Chondrocyte (in vitro differentiated cells): ENCODE measurements at regions not wholly inside any gene's neighbourhood (a gene's known extent, or its start where the extent isn't known, plus 50 kb on each side); places are given as distances from the start of the nearest gene placed in this dataset.

Experiments used
- DNase-seq: peaks from one replicate; pipeline ENCODE4 v3.0.0; 2021; ENCODE audit warnings: mixed read lengths, low spot score
- H3K27ac Mint-ChIP-seq: one replicate; pipeline ENCODE4 v1.8.0; 2021; ENCODE audit warnings: mild to moderate bottlenecking, moderate library complexity, mixed read lengths; ENCODE audit not compliant: unreplicated experiment
- H3K27me3 Mint-ChIP-seq: 2 replicates; pipeline ENCODE4 v1.8.0; 2021; ENCODE audit warnings: low read depth, mixed read lengths
- H3K36me3 Mint-ChIP-seq: 2 replicates; pipeline ENCODE4 v1.8.0; 2021; ENCODE audit warnings: low read depth, mixed read lengths
- H3K4me1 Mint-ChIP-seq: 2 replicates; pipeline ENCODE4 v1.8.0; 2021; ENCODE audit warnings: low read depth, mild to moderate bottlenecking, mixed read lengths
- H3K4me3 Mint-ChIP-seq: one replicate; pipeline ENCODE4 v1.8.0; 2021; ENCODE audit warnings: mild to moderate bottlenecking, moderate library complexity, mixed read lengths; ENCODE audit not compliant: unreplicated experiment
- H3K9me3 Mint-ChIP-seq: 2 replicates; pipeline ENCODE4 v1.8.0; 2021; ENCODE audit warnings: low read depth, mixed read lengths
- CTCF ChIP-seq: fragments of 200-600 bp; sonication (generic); IDR thresholded peaks from 2 replicates; pipeline ENCODE4 v1.5.0; 2021; ENCODE audit warnings: antibody characterized with exemption, mild to moderate bottlenecking, moderate library complexity

- Mint-ChIP-seq H3K9me3 (peaks cover 9% of the 10 kb centered on the region), H3K27me3 (no peaks in the 10 kb centered on the region), H3K4me3 (no peak overlapping the region), H3K36me3 (peaks cover 2% of the 10 kb centered on the region), H3K4me1 (peaks cover 56% of the 10 kb centered on the region), H3K27ac (peak overlapping the region; percentile 43)
- no peak for DNase-seq
- no peak for TF ChIP-seq CTCF
These were observed 109.5 kb upstream of the CD180 start for GRCh38 chr5:67305913-67306710.

DNA sequence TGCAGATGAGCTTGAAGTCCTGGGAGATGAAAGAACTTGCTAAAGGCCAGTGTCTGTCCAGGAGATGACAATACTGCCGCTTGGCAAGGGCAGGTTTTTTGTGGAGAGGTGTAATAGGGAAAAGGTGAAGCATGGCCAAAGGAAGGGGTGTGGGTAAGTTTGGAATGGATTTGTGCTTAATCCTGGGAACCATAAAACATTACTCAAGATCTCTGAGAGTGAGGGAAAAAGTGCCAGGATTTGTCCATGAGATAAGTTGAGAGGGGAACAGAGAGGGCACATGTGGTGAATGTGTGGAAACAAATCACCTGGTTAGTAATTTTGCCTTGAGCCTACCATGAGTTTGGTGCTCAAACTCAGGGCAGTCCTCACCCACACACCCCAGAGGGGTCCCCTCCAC lies 108.8 kb upstream of the CD180 start:
- Mint-ChIP-seq H3K4me1 (peaks cover 63% of the 10 kb centered on the region), H3K4me3 (no peak overlapping the region), H3K27ac (peak overlapping the region; percentile 81), H3K36me3 (no peaks in the 10 kb centered on the region), H3K27me3 (no peaks in the 10 kb centered on the region), H3K9me3 (peaks cover 11% of the 10 kb centered on the region)
- no peak for TF ChIP-seq CTCF
- no peak for DNase-seq

GRCh38 chr5:67303356-67303755 lies 106.8 kb upstream of the CD180 start:
- Mint-ChIP-seq H3K4me1 (peaks cover 68% of the 10 kb centered on the region), H3K36me3 (no peaks in the 10 kb centered on the region), H3K9me3 (peaks cover 5% of the 10 kb centered on the region), H3K27me3 (no peaks in the 10 kb centered on the region), H3K4me3 (no peak overlapping the region), H3K27ac (no peak overlapping the region)
- no peak for DNase-seq
- no peak for TF ChIP-seq CTCF

GRCh38 chr5:67301285-67301903 lies 104.8 kb upstream of the CD180 start:
- DNase-seq: no peak
- H3K9me3 Mint-ChIP-seq: peaks cover 5% of the 10 kb centered on the region
- H3K4me3 Mint-ChIP-seq: no peak overlapping the region
- H3K27ac Mint-ChIP-seq: peak overlapping the region; percentile 93
- no peak for TF ChIP-seq CTCF
- no peaks in the 10 kb centered on the region for H3K27me3 Mint-ChIP-seq
- no peaks in the 10 kb centered on the region for H3K36me3 Mint-ChIP-seq
- peaks cover 53% of the 10 kb centered on the region for H3K4me1 Mint-ChIP-seq

GRCh38 chr5:67300326-67300725 lies 103.7 kb upstream of the CD180 start:
- H3K27me3 Mint-ChIP-seq: no peaks in the 10 kb centered on the region
- H3K27ac Mint-ChIP-seq: peak overlapping the region; percentile 93
- H3K36me3 Mint-ChIP-seq: no peaks in the 10 kb centered on the region
- DNase-seq: no peak
- no peak overlapping the region for H3K4me3 Mint-ChIP-seq
- peaks cover 43% of the 10 kb centered on the region for H3K4me1 Mint-ChIP-seq
- peaks cover 5% of the 10 kb centered on the region for H3K9me3 Mint-ChIP-seq
- no peak for TF ChIP-seq CTCF
